K562 (cell line): ENCODE measurements at regions not wholly inside any gene's neighbourhood (a gene's known extent, or its start where the extent isn't known, plus 50 kb on each side); places are given as distances from the start of the nearest gene placed in this dataset.
A peak's percentile ranks its signal among the peaks of the same experiment; 100 is the strongest.

Experiments used
- ATAC-seq: fragments of 200-7000 bp; cut with Tn5 transposase; 3 replicates; pipeline ENCODE4 v1.9.1; 2020; ENCODE audit warnings: moderate library complexity
- BruUV-seq: library from RNA; stranded (reverse); fragments of 400-500 nt; replicated peaks from 2 replicates; lab custom pipeline; 2021; lab: Mats Ljungman, UMichigan
- CTCF ChIA-PET: fragments of 300-600 bp; formaldehyde crosslinking; extraction: SDS; loops from one replicate; lab custom pipeline; 2021; ENCODE audit warnings: low intra/inter-chr PET ratio; lab: Yijun Ruan, JAX
- POLR2A ChIA-PET: fragments of 300-600, 350-650 bp; sonication (Branson Sonifier 250); formaldehyde crosslinking; extraction: SDS; loops from one replicate; lab custom pipeline; 2021; ENCODE audit warnings: antibody characterized with exemption, inconsistent platforms; lab: Yijun Ruan, JAX
- DNase-seq, 4 experiments: peaks; one replicate each; pipeline versions ENCODE4 v3.0.0 to v3.0.0-alpha.2; 2011 to 2018; ENCODE audit warnings: low spot score in 3 of 4, mixed read lengths in 3 of 4; ENCODE audit errors: extremely low read depth in 1 of 4
- FAIRE-seq: peaks from 2 replicates; lab custom pipeline; 2011; peaks lifted over from hg19 to GRCh38; lab: Jason Lieb, UNC
- H2AFZ ChIP-seq: 2 replicates; pipeline ENCODE4 v1.6.0; 2011; ENCODE audit warnings: low read depth, low read length, control low read depth, inconsistent platforms
- H3K27ac ChIP-seq: fragments of 200-600 bp; 3 replicates; pipeline ENCODE4 v1.8.0; 2011; ENCODE audit warnings: low read depth, mild to moderate bottlenecking, control low read depth, inconsistent platforms, low read length, moderate library complexity, mixed read lengths; ENCODE audit errors: extremely low read depth
- H3K27me3 ChIP-seq, 2 experiments: fragments of 300-600 bp in 1 of 2; 2 replicates in 1 of 2; 3 replicates in 1 of 2; pipeline versions ENCODE4 v1.6.0 to v1.8.0; 2011; ENCODE audit warnings: inconsistent platforms in 2 of 2, low read length in 2 of 2, mild to moderate bottlenecking in 1 of 2, mixed read lengths in 1 of 2, moderate library complexity in 1 of 2; ENCODE audit not compliant: control insufficient read depth in 2 of 2, insufficient read depth in 2 of 2
- H3K36me3 ChIP-seq: fragments of 300-600 bp; 3 replicates; pipeline ENCODE4 v1.8.0; 2011; ENCODE audit warnings: mild to moderate bottlenecking, low read length, inconsistent platforms; ENCODE audit not compliant: control insufficient read depth, insufficient read depth
- H3K4me1 ChIP-seq, 2 experiments: fragments of 200-600 bp in 1 of 2; replicated peaks in 1 of 2; 2 replicates in 1 of 2; 3 replicates in 1 of 2; pipeline versions ENCODE4 v1.5.1 to v1.8.0; 2011; ENCODE audit warnings: inconsistent platforms in 2 of 2, low read length in 2 of 2, mild to moderate bottlenecking in 1 of 2, mixed read lengths in 1 of 2, moderate library complexity in 1 of 2; ENCODE audit not compliant: control insufficient read depth in 2 of 2, insufficient read depth in 2 of 2
- H3K4me2 ChIP-seq: 2 replicates; pipeline ENCODE4 v1.6.1; 2011; ENCODE audit warnings: low read length, control low read depth, inconsistent platforms, mixed read lengths; ENCODE audit not compliant: insufficient read depth
- H3K4me3 ChIP-seq: fragments of 200-600 bp; sonication (generic), shearing (Covaris generic); 2 replicates; pipeline ENCODE4 v1.5.1; 2016; ENCODE audit warnings: control low read depth, inconsistent platforms
- H3K79me2 ChIP-seq: fragments of 200-600 bp; 3 replicates; pipeline ENCODE4 v1.8.0; 2011; ENCODE audit warnings: low read length, inconsistent platforms; ENCODE audit not compliant: control insufficient read depth, insufficient read depth
- H3K9ac ChIP-seq, 2 experiments: 2 replicates each; pipeline versions ENCODE4 v1.6.0 to v1.6.1; 2011; ENCODE audit warnings: low read depth in 2 of 2, low read length in 2 of 2, control low read depth in 1 of 2, inconsistent platforms in 1 of 2, mild to moderate bottlenecking in 1 of 2, mixed read lengths in 1 of 2; ENCODE audit not compliant: insufficient read depth in 1 of 2
- H3K9me1 ChIP-seq: one replicate; pipeline ENCODE4 v1.6.0; 2011; ENCODE audit warnings: inconsistent platforms, mild to moderate bottlenecking, low read length, moderate library complexity; ENCODE audit not compliant: control insufficient read depth, insufficient read depth
- H3K9me3 ChIP-seq: replicated peaks from 2 replicates; pipeline ENCODE4 v1.5.1; 2011; ENCODE audit warnings: low read depth, low read length, inconsistent platforms; ENCODE audit not compliant: control insufficient read depth, insufficient read depth
- H4K20me1 ChIP-seq: replicated peaks from 2 replicates; pipeline ENCODE4 v1.6.1; 2011; ENCODE audit warnings: low read length, inconsistent platforms, mixed read lengths; ENCODE audit not compliant: control insufficient read depth, insufficient read depth
- ARHGAP35 ChIP-seq: fragments of 450-650 bp; IDR thresholded peaks from 2 replicates; pipeline ENCODE4 v1.6.1; 2018; ENCODE audit not compliant: partially characterized antibody
- CAMTA2 ChIP-seq: fragments of 250-450 bp; sonication (Bioruptor Pico); conservative IDR thresholded peaks from 2 replicates; pipeline ENCODE4 v1.5.1; 2022
- ESRRB ChIP-seq: fragments of 250-450 bp; sonication (Bioruptor Pico); IDR thresholded peaks from 2 replicates; pipeline ENCODE4 v1.5.0; 2020; ENCODE audit warnings: mild to moderate bottlenecking, moderate library complexity, borderline replicate concordance
- NCOA1 ChIP-seq: fragments of 450-650 bp; IDR thresholded peaks from 2 replicates; pipeline ENCODE4 v1.6.1; 2016; ENCODE audit warnings: low read depth
- NFIX ChIP-seq: fragments of 250-450 bp; sonication (Bioruptor Pico); IDR thresholded peaks from 2 replicates; pipeline ENCODE4 v1.4.0; 2020; ENCODE audit warnings: low read depth, mild to moderate bottlenecking, moderate library complexity
- SMARCE1 ChIP-seq: fragments of 450-650 bp; IDR thresholded peaks from 2 replicates; pipeline ENCODE4 v1.7.1; 2016; ENCODE audit warnings: mild to moderate bottlenecking
- SP2 ChIP-seq: IDR thresholded peaks from 2 replicates; pipeline ENCODE4 v1.6.1; 2011; ENCODE audit warnings: mild to moderate bottlenecking, low read depth, low read length, moderate library complexity; ENCODE audit not compliant: poor library complexity, severe bottlenecking; ENCODE audit errors: extremely low read depth
- TAL1 ChIP-seq: fragments of 450-650 bp; IDR thresholded peaks from 2 replicates; pipeline ENCODE4 v1.6.1; 2016; ENCODE audit warnings: mild to moderate bottlenecking
- U2AF2 ChIP-seq: fragments of 200-400 bp; formaldehyde crosslinking; optimal IDR thresholded peaks from 2 replicates; pipeline ENCODE3; 2017; ENCODE audit warnings: low read depth, mild to moderate bottlenecking, low read length
- ZNF347 ChIP-seq: fragments of 450-650 bp; formaldehyde crosslinking; IDR thresholded peaks from 2 replicates; pipeline ENCODE4 v1.4.0; 2020; ENCODE audit warnings: low read depth, mild to moderate bottlenecking, moderate library complexity
- ZNF354B ChIP-seq: fragments of 250-450 bp; sonication (Bioruptor Pico); IDR thresholded peaks from 2 replicates; pipeline ENCODE4 v1.4.0; 2020
- WGBS: fragments of 100-300 bp; shearing (Covaris generic); methylation state at CpG from one replicate; pipeline ENCODE4 v1.1.6; 2016; ENCODE audit warnings: low coverage, mixed read lengths; ENCODE audit not compliant: insufficient coverage; ENCODE audit errors: missing lambda C conversion rate; 5-methylcytosine and 5-hydroxymethylcytosine counted together
- in situ Hi-C: fragments of 300-500 bp; cut with MboI; formaldehyde crosslinking; loops from 4 replicates; pipeline ENCODE4 v1.15.0; 2018; ENCODE audit warnings: inconsistent platforms, mixed read lengths
- intact Hi-C: fragments of 100-400 bp; cut with micrococcal nuclease; formaldehyde crosslinking; loops from 2 replicates; pipeline ENCODE4 v1.14.2; 2022
- TF ChIP-seq, protein P1 (sequence below): fragments of 200-600 bp; sonication (generic); IDR thresholded peaks from one replicate; pipeline ENCODE4 v1.6.1; 2012; ENCODE audit warnings: mild to moderate bottlenecking, low read depth, low read length, inconsistent platforms

DNA sequence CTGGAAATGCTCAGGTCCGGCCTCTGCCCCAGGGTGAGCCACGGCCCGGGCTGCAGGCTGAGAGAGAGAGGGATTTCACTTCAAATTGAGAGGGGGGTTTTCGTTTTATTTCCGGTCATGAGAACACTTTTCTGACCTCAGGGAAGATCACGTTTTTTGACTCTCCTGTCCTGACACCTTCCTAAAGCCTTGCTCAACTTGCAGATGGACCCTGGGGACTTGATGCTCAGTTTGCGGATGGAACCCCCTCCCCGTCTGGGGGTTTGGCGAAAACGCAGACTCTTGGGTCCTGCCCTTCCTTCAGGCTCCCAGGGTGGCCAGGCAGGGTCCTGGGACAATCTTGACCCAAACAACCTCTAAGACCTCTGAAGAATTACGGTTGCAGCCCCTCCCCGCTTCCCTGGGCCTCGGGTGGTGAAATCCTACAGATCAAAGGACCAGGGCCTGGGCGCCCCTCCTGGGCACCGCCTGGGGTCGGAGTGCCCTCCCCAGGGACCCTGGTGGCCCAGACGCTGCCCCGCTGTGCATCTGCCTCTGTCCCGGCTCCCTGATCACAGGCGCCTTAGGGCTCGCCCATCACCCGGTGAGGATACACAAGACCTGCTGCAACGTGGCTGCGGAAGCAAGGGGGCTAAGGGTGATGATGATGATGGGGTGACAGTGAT, 148.2 kb downstream of the ERMARD start:
- ATAC-seq, result no peak
- no peaks in the 10 kb centered on the region for H3K36me3 ChIP-seq
- H3K79me2 ChIP-seq, result no peaks in the 10 kb centered on the region
- H3K4me3 ChIP-seq, result peak overlapping the region; percentile 31; the same call in 1 of the 2 replicates
- H3K9me1 ChIP-seq, result no peaks in the 10 kb centered on the region
- H2AFZ ChIP-seq, result peak overlapping the region; percentile 91; the same call in 1 of the 2 replicates
- no peak overlapping the region for H3K27ac ChIP-seq
- intact Hi-C loops (no loop called here), in situ Hi-C loops (no loop called here)
- 17% methylated on average over 23 of the region's 24 CpGs for WGBS
- peak overlapping the region; percentile 79 for H3K4me2 ChIP-seq
- no peaks in the 10 kb centered on the region for H3K9me3 ChIP-seq
- no peaks in the 10 kb centered on the region for H4K20me1 ChIP-seq
- no peak for FAIRE-seq
- ChIA-PET CTCF (no interaction called here), POLR2A (interaction anchor here (1.3 kb wide), 1 partner anchor 18 kb away, joined by 4 read pairs; no protein-coding TSS in a partner anchor)
- no peak for DNase-seq
- H3K27me3 ChIP-seq, result peaks cover 19 to 55% of the 10 kb centered on the region in 2 experiments
- H3K9ac ChIP-seq, result no peak overlapping the region
- H3K4me1 ChIP-seq, result peaks cover 0 to 13% of the 10 kb centered on the region in 2 experiments; a peak in 3 of 5 replicates
- no TSS peak for BruUV-seq
- no peak for TF ChIP-seq ZNF347 (CRISPR knock-in tag)
- TF ChIP-seq TAL1, result no peak
- no peak for TF ChIP-seq ZNF354B (CRISPR knock-in tag)
- TF ChIP-seq U2AF2, result no peak
- TF ChIP-seq, protein P1, sequence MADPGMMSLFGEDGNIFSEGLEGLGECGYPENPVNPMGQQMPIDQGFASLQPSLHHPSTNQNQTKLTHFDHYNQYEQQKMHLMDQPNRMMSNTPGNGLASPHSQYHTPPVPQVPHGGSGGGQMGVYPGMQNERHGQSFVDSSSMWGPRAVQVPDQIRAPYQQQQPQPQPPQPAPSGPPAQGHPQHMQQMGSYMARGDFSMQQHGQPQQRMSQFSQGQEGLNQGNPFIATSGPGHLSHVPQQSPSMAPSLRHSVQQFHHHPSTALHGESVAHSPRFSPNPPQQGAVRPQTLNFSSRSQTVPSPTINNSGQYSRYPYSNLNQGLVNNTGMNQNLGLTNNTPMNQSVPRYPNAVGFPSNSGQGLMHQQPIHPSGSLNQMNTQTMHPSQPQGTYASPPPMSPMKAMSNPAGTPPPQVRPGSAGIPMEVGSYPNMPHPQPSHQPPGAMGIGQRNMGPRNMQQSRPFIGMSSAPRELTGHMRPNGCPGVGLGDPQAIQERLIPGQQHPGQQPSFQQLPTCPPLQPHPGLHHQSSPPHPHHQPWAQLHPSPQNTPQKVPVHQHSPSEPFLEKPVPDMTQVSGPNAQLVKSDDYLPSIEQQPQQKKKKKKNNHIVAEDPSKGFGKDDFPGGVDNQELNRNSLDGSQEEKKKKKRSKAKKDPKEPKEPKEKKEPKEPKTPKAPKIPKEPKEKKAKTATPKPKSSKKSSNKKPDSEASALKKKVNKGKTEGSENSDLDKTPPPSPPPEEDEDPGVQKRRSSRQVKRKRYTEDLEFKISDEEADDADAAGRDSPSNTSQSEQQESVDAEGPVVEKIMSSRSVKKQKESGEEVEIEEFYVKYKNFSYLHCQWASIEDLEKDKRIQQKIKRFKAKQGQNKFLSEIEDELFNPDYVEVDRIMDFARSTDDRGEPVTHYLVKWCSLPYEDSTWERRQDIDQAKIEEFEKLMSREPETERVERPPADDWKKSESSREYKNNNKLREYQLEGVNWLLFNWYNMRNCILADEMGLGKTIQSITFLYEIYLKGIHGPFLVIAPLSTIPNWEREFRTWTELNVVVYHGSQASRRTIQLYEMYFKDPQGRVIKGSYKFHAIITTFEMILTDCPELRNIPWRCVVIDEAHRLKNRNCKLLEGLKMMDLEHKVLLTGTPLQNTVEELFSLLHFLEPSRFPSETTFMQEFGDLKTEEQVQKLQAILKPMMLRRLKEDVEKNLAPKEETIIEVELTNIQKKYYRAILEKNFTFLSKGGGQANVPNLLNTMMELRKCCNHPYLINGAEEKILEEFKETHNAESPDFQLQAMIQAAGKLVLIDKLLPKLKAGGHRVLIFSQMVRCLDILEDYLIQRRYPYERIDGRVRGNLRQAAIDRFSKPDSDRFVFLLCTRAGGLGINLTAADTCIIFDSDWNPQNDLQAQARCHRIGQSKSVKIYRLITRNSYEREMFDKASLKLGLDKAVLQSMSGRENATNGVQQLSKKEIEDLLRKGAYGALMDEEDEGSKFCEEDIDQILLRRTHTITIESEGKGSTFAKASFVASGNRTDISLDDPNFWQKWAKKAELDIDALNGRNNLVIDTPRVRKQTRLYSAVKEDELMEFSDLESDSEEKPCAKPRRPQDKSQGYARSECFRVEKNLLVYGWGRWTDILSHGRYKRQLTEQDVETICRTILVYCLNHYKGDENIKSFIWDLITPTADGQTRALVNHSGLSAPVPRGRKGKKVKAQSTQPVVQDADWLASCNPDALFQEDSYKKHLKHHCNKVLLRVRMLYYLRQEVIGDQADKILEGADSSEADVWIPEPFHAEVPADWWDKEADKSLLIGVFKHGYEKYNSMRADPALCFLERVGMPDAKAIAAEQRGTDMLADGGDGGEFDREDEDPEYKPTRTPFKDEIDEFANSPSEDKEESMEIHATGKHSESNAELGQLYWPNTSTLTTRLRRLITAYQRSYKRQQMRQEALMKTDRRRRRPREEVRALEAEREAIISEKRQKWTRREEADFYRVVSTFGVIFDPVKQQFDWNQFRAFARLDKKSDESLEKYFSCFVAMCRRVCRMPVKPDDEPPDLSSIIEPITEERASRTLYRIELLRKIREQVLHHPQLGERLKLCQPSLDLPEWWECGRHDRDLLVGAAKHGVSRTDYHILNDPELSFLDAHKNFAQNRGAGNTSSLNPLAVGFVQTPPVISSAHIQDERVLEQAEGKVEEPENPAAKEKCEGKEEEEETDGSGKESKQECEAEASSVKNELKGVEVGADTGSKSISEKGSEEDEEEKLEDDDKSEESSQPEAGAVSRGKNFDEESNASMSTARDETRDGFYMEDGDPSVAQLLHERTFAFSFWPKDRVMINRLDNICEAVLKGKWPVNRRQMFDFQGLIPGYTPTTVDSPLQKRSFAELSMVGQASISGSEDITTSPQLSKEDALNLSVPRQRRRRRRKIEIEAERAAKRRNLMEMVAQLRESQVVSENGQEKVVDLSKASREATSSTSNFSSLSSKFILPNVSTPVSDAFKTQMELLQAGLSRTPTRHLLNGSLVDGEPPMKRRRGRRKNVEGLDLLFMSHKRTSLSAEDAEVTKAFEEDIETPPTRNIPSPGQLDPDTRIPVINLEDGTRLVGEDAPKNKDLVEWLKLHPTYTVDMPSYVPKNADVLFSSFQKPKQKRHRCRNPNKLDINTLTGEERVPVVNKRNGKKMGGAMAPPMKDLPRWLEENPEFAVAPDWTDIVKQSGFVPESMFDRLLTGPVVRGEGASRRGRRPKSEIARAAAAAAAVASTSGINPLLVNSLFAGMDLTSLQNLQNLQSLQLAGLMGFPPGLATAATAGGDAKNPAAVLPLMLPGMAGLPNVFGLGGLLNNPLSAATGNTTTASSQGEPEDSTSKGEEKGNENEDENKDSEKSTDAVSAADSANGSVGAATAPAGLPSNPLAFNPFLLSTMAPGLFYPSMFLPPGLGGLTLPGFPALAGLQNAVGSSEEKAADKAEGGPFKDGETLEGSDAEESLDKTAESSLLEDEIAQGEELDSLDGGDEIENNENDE, result no peak
- TF ChIP-seq ARHGAP35, result no peak
- TF ChIP-seq ESRRB (CRISPR knock-in tag), result no peak
- TF ChIP-seq SMARCE1, result no peak
- no peak for TF ChIP-seq SP2
- no peak for TF ChIP-seq NFIX (CRISPR knock-in tag)
- TF ChIP-seq NCOA1, result no peak
- no peak for TF ChIP-seq CAMTA2 (CRISPR knock-in tag)
